ENCODE measurements at regions not wholly inside any gene's neighbourhood (a gene's known extent, or its start where the extent isn't known, plus 50 kb on each side); places are given as distances from the start of the nearest gene placed in this dataset.

GRCh38 chr3:105285653-105286241 is 81.0 kb upstream of the ALCAM start:
- TF ChIP-seq CTCF (IDR thresholded peaks at IDR 0.05) (no peak), POLR2A (IDR thresholded peaks at IDR 0.05) (no peak)
